GM21381 (cell line): ENCODE measurements at regions not wholly inside any gene's neighbourhood (a gene's known extent, or its start where the extent isn't known, plus 50 kb on each side); places are given as distances from the start of the nearest gene placed in this dataset.

ENCODE experiments used
- ATAC-seq: cut with Tn5 transposase; IDR thresholded peaks from one replicate; pipeline ENCODE4 v1.9.1; 2021; ENCODE audit warnings: mild to moderate bottlenecking, moderate library complexity; ENCODE audit not compliant: unreplicated experiment

DNA sequence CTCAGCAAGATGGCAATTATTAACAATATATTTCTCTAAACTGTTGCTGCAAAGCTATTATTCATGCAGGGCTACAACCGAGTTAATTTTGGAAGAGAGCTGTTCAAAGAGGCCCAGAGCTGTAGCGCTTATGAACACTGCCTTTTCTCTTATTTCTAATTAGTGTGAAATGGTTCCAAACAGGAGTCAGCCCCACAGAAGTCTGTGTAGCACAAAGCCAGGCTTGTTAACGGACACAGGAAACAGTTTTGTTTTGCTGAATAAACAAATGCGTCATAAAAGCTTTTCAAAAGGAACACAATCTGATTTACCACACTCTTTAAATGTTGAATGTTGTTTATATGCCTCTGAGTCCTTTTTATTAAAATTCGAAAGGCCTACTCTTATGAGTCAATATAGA lies 396.5 kb downstream of the ANXA1 start:
- ATAC-seq, result no peak

DNA sequence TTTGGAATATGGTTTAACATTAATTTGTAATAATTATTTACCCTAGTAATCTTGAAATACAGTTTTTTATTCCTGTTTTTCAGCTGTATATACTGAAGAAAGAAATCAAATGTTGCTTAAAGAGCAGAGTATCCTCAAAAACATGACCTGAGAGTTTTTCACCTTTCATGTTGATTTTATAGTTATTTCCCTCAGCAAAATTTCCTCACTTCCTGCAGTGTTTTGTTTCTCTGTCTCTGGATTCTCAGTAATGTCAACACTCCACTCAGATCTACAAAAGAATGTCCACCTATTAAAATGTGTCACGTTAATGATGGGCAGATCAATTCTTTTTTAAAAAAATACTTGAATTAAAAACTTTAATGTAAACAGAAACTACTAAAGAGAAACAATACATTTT lies 398.3 kb downstream of the ANXA1 start:
- ATAC-seq, result no peak

DNA sequence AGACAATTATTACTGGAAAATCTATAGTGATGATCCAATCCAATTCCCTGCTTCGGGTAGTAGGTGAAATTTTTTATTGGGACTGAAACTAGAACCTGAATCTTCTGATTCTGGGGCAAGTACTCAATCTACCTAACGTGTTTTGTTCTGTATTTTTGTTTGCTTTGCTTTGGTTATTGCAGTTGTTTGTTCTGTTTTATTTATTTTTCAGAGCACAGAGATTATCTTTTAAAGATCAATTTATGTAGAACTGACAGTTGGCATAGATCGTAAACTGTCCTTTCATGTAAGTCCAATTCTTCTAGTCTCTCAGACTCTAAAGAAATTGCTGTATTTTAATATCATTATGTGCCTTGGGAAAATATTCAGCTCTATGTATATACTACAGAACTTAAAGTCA lies 401.6 kb downstream of the ANXA1 start:
- no peak for ATAC-seq

DNA sequence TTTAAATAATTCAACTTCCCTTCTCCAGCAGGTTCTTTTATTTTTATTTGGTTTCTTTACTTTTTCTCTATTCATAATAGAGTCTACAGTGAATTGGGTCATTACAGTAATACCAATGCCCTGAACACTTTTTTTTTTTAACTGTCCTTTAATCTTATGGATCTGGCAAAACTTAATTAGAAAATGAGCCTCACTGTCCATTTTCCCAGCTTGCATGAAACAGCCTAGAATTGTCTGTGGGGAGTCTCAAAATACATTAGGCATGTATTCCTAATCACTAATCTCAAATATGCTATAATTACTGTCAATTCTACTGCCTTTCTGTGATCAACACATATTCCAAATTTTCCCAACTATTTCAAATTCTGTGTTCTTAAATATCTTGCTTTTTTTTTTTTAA lies 406.8 kb downstream of the ANXA1 start:
- no peak for ATAC-seq

DNA sequence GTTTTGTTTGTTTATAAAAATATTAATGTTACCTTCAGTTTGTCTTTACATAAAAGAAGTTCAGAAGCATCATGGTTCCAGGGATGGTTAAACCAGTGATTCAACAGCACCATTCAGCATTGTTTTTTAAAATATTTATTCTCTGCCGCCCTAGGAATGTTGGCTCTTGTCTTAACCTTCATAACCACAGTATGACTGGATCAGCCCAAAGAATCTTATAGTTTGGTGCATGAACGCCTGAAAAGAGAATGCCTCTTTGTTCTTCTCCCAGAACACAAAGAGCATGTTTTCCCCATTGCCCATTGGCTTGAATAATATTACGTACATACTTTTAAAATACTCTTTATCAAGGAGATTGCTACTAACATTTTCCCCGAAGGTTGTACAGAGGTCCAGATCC lies 413.4 kb downstream of the ANXA1 start:
- ATAC-seq, result no peak

DNA sequence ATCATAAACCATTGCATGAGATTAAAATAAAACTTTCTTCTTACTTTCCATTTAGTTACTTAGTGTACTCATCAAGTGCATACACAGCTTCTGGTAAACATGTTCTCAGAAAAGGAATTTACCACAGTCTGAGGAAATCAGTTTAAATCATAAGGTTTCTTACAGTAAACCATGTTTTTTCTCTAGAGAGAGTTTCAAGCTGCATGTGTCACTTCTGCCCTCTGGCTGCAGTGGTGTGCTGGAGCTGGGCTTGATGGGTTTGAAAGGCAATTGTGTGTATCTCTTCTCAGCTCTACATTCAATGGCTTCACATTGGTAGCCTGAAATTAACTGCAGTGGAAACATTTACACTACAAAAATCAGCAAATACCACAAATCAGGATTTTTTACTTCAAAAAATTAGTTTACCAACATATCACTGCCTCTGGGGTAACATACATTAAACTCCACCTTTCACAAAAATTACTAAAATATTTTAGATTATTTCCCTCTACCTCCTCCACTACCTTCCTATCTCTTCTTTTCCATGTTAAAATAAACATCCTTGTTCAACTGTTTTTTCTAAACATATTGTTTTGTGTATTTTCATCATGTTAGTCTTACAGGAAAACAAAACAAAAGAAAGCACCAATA lies 414.3 kb downstream of the ANXA1 start:
- no peak for ATAC-seq

DNA sequence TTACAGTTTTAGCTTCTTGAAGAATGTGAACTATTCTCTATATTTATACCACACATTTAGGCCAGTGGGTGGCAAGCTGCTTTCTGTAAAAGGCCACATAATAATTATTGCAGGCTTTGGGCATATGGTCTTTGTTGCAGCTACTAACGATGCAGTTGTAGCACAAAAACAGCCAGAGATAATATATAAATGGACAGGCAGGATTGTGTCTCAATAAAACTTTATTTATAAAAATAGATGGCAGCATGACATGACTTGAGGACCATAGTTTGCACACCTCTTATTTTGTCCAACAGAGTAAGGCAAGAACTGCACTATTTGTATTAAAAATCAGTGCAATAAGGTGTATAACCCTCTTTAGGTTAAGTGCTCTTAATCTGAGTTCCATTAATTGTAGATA lies 415.0 kb downstream of the ANXA1 start:
- no peak for ATAC-seq

DNA sequence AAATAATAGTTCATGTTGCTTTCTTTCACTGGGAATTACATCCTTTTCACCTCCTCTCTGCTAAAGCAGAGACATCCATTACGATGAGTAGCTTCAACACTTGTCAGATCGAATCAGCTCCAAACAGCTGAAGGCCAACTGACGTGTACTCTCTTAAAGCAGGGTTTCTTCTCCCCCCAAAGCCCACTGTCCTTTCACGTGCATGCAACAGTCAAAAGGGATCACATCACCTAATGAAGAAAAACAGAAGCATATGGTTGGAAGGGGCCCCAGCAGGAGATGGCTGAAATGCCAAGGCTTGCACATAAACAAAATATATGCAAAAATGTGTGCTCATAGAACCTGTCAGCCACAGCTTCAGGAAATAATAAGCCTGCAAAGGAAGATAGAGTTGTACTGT lies 421.6 kb downstream of the ANXA1 start:
- ATAC-seq, result no peak

DNA sequence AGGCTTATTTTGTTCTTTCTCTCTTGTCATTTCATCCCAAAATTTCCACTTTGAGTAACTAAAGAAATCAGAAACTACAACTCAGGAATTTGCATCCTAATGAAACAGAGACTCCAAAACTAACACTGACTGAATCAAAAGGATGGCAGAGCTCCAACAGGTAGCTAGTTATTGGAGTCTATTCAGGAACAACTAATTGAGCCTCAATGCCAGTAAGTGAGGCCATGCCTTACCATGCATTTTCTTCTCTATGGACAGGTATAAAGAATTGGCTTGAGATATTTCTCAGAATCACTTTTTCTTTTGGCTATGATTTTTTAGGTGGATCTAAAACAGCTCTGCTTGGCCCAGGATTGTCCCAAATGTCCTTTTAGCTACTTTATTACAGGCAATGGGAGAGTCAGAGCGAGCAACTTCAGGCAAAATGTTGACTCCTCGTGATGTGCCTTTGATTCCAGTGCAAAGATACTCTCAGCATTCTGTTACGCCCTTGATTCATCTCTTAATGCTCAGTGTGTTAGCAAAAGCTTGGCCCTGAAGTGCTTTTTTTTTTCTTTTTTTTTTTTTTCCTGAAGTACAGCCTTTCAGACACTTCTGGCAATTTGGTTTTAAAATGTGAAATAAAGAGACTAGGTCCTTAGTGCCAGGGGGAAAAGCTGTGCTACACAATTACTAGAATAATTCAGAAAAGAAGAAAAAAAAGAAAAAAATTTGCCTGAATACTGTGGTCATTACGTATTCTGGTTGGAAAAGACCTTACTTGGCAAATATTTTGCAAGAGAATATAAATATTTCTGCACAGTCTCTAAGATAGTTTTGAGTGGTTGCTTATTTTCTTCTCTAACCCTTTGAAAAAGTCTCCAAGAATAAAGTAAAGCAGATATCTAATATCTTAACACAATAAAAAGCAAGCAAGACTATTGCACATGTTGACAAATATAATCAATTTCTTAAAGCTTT lies 423.7 kb downstream of the ANXA1 start:
- ATAC-seq, result no peak

DNA sequence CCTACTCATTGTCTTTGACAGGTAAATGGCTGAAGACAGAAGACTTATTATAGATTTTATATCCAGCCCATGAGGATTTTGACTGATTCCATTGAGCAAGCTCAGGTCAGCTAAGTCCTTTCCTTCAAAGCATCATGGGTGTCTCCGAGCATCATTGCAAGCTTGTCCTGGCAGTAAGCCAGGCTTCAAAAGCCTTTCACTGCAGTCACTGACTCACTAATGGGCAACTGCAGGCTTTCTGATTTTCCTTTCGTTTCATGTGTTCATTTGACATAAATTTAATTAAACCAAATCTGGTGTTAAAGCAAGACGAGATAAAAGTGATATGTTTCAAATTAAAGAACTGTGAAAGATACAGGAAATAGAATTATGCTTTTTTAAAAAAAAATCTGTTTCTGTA lies 426.2 kb downstream of the ANXA1 start:
- no peak for ATAC-seq

DNA sequence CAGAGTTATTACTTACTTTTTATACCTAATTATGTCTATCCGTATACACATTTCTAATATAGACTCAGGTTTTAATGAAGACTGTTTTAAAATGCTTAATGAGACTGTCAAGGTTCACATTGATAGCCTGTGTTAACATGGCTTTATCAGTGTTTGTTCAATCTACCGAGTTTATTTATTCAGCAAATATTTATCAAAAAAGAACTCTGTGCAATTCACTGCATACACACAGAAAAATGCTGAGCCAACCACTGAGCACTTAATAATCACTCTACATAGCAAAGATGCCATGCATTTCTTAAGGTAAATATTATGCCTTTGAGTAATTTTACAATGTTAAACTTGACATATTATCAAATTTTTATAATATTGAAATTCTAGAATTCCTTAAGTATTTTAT lies 428.2 kb downstream of the ANXA1 start:
- no peak for ATAC-seq

DNA sequence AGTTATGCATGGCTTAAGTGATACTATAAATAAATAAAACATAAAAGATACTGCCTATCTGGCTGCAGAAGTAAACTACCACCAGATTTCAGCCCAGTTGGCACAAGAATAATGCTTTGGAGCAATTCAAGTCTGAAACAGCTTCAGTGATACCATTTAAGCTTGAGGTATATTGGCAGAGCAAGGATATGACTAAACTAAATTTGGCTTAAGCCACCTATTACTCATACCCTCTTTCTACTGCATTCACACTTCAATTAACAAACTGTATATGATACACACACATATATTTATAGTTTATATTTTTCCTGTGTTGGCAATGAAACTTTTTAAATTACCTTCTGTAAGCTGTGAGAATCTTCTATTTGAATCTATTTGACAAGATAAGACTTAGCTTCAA lies 431.9 kb downstream of the ANXA1 start:
- no peak for ATAC-seq

DNA sequence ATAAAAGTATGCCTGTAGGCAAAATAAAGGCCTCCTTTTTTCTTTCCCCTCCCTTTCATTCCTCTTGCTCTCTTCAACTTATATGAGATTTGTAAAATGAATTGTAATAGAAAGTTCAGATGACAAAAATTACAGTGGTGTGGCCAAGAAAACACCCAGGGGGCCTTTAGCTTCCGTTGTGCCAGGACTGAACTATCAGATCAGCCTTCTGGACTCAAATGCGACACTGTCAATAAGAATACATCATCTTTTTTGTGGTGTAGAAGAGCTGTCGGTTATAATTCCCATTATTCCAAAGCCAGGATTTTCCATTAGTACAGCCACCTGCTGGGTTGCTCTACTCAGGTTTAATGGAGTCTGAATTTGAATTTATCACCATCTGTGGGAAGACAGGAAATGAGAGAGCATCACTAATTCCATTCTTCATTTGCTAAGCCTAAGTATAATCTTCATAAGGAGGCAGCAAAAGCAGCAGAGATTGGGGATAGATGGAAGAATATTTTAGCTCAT lies 443.4 kb downstream of the ANXA1 start:
- ATAC-seq, result no peak

DNA sequence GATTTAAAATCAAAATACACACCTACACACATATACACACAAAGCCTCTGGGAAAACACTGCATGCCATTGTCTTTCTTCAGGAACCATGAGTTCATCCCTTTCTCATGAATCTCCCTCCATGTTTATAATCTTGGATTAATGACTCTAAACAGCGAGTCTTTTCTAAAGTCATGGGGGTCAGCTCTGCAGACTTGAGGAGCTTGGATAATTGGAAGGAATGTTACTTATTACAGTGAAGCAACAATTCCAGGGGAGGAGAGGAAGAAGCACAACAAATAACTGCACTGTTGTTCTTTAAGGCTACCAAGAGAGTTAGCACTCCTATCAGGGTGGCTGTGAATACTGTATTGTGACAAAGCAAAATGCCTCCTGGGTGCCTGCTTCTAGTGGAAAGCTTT lies 444.7 kb downstream of the ANXA1 start:
- no peak for ATAC-seq

DNA sequence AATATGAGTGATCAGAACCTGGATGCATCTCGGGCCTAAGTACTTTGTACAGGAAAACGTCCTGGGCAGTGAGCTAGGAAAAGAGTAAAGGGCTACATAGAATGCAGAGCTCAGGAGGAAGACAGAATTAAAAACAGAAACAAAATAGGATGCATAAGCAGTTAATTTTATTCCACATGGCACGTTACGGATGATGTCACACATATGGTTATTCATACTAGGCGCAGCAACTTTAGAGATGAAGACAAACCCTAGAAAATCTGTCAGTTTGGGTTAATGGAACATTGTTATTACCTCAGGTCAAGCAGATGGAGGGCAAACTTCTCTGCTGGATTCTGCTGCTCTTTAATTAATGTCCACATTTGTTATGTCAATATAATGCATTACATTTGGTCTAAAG lies 445.4 kb downstream of the ANXA1 start:
- no peak for ATAC-seq

DNA sequence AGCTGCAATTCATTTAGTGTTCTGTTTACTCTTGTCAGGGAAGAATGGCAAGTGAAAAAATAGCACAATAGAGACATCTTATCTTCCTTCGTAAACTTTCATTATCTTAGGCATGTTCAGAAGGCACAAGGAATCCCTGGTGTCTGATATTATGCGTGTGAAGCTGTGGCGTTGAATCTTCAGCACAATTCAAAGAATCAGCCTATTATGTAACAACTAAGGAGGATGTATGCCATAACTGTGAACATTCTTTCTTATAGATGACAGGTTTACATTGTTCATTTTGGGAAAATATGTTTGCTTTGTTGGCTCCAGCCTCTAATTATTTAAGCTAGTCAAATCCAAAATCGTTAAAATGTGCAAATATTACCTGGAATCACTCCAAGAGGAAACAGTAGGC lies 446.1 kb downstream of the ANXA1 start:
- ATAC-seq, result no peak

DNA sequence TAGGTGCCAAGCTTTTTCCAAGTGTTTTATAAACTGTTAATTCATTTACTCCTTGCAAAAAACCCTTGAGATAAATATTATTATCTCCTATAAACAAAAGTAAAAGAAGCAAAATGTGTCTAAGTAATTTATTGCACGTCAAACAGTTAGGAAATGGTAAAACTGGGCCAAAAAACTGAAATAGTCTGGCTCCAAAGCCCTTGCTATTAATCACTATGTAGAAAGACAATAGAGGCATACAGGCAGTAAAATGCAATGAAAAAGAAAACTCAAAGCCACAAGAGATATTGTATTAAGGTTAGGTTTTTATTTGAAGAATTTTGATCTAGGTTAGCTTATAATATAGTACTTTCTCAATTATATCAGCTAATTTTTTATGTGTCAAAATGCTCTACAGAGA lies 457.7 kb downstream of the ANXA1 start:
- no peak for ATAC-seq

DNA sequence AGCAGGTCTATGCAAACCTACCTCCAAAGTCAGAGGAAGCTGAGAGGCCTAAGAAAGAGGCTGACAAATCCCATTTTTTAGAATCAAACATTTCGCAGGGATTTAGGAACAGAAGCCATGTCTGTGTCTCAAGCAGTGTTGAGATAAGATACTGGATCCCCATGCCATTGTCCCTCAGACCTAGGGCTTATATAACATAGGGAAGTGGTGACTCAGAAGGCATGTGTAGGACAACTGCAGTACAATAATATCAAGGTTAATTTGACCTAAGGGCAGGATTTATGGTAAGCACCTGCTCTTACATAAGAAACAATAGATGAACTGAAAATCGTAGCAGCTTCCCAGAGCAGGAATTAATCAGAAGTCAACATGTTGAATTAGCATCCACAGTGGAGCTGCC lies 459.4 kb downstream of the ANXA1 start:
- no peak for ATAC-seq

DNA sequence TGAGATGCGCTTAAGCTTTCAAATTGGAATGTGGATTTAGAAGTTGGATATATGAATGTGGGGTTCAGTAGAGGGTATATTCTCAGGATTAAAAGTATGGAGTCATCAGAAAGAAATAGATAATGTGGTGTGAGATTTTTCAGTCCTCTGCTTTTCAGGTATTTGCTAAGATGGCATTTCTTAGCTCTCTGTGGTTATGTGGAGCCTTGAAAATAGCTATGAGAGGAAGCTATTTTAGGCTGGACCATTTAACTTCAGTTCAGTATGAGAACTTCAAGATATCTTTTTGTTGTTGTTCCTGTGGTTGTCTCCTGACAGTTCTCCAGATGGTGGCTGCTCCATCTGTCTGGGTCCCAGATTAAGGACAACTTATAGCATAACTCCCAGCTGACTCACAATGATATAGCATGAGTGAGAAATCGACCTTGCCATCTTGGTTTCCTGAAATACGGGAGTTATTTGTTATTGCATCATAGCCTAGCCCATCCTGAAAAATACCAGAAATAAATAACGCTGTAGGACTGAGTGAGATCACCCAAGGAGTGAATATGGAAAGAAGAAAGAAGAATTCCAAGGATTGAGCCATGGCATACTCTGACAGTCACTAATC lies 461.5 kb downstream of the ANXA1 start:
- no peak for ATAC-seq

DNA sequence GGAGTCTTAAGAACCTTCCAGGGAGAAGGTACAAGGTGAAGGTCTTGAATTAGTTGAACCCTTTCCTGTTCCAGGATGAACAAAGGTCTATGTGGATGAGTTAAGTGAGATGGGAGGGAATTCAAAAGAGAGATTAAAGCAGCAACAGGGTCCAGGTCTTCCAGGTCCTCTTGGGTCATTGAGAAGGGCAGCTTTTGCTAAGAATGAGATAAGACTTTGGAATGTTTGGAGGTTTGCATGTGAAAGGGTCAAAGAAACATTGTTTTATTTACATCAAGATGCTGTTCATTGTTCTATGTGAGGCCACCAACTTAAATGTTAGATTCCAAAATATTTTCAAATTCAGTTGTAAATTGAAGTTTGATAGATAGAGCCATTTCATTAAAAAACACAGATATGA lies 463.9 kb downstream of the ANXA1 start:
- ATAC-seq, result no peak

DNA sequence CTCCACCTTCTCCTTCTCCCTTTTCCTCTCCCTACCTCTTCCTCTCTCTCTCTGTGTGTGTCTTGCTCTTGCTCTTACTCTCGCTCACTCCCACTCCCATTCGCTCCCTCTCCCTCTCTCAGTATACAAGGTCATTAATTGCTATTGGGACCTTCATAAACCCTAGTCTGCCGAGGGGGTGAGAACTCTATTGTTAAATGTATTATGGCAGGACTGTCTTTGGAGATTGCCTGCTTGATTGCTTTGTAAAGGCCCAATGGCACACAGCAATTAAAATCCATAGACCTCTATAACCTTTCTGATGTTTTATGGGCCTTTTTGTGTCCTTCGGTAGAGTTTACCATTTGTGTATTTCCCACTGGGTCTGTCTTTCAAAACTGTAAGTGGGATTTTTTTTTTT lies 465.9 kb downstream of the ANXA1 start:
- ATAC-seq, result no peak

DNA sequence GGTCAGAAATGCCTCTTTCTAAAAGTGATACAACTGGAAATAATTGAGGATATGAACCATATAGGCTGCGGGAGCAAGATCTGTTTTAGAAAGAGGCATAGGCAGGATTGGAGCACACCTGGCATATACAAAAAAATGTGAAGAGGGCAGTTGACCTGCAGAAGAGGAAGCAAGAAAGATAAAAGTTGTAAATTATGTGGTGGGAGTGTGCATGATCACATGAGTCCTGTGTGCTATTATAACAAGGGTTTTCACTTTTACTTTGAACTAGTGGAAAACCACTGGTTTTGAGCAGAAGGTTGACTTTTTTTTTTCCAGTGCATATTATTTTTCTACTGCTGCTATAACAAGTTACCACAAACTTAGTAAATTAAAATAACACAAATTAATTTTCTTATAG lies 489.3 kb downstream of the ANXA1 start:
- ATAC-seq, result peak; percentile 66
